ENCODE measurements at regions not wholly inside any gene's neighbourhood (a gene's known extent, or its start where the extent isn't known, plus 50 kb on each side); places are given as distances from the start of the nearest gene placed in this dataset.

GRCh38 chr1:60419023-60419422 lies 345.5 kb upstream of the C1orf87 start:
- H3K27me3 ChIP-seq (ENCODE audit: control insufficient read depth, low read length): no peaks in the 10 kb centered on the region
- H3K79me2 ChIP-seq (ENCODE audit: control insufficient read depth, low read length): no peaks in the 10 kb centered on the region
- no peaks in the 10 kb centered on the region for H3K4me1 ChIP-seq (ENCODE audit: control insufficient read depth, low read length)
- no peaks in the 10 kb centered on the region for H3K36me3 ChIP-seq (ENCODE audit: control insufficient read depth, low read length)
- H3K27ac ChIP-seq (ENCODE audit: low read depth, low read length): no peak overlapping the region
- H4K20me1 ChIP-seq (ENCODE audit: control insufficient read depth, insufficient read depth, low read depth, low read length): no peaks in the 10 kb centered on the region
- H3K9me2 ChIP-seq (replicated peaks; ENCODE audit: control insufficient read depth, low read length): no peaks in the 10 kb centered on the region
- H3F3A ChIP-seq (ENCODE audit: control insufficient read depth, insufficient read depth): no peaks in the 10 kb centered on the region
- TF ChIP-seq EZH2phosphoT487 (IDR thresholded peaks at IDR 0.05; ENCODE audit: borderline replicate concordance, low read length) (no peak), CTCF (IDR thresholded peaks at IDR 0.05; ENCODE audit: low read depth, low read length, poor library complexity, severe bottlenecking) (no peak)
- no peaks in the 10 kb centered on the region for H3K9me3 ChIP-seq (ENCODE audit: control insufficient read depth, insufficient read depth, low read length)
- H3K4me2 ChIP-seq (ENCODE audit: low read length): no peak overlapping the region
- no peak overlapping the region for H3K4me3 ChIP-seq (ENCODE audit: low read length)

GRCh38 chr1:60415696-60416095 lies 342.1 kb upstream of the C1orf87 start:
- TF ChIP-seq EZH2phosphoT487 (IDR thresholded peaks at IDR 0.05; ENCODE audit: borderline replicate concordance, low read length) (no peak), CTCF (IDR thresholded peaks at IDR 0.05; ENCODE audit: low read depth, low read length, poor library complexity, severe bottlenecking) (no peak)
- Histone ChIP-seq H3K4me2 (ENCODE audit: low read length) (no peak overlapping the region), H3K79me2 (ENCODE audit: control insufficient read depth, low read length) (no peaks in the 10 kb centered on the region), H3K9me2 (replicated peaks; ENCODE audit: control insufficient read depth, low read length) (no peaks in the 10 kb centered on the region; the same call in 1 of the 2 replicates), H3K27me3 (ENCODE audit: control insufficient read depth, low read length) (no peaks in the 10 kb centered on the region), H3K9me3 (ENCODE audit: control insufficient read depth, insufficient read depth, low read length) (no peaks in the 10 kb centered on the region), H3K4me1 (ENCODE audit: control insufficient read depth, low read length) (no peaks in the 10 kb centered on the region), H3F3A (ENCODE audit: control insufficient read depth, insufficient read depth) (no peaks in the 10 kb centered on the region), H4K20me1 (ENCODE audit: control insufficient read depth, insufficient read depth, low read depth, low read length) (no peaks in the 10 kb centered on the region), H3K27ac (ENCODE audit: low read depth, low read length) (no peak overlapping the region), H3K36me3 (ENCODE audit: control insufficient read depth, low read length) (no peaks in the 10 kb centered on the region), H3K4me3 (ENCODE audit: low read length) (no peak overlapping the region)

- Histone ChIP-seq H3K4me1 (ENCODE audit: control insufficient read depth, low read length) (no peaks in the 10 kb centered on the region), H3K9me2 (replicated peaks; ENCODE audit: control insufficient read depth, low read length) (no peaks in the 10 kb centered on the region; the same call in 1 of the 2 replicates), H3K27ac (ENCODE audit: low read depth, low read length) (no peak overlapping the region), H3K36me3 (ENCODE audit: control insufficient read depth, low read length) (no peaks in the 10 kb centered on the region), H3K4me3 (ENCODE audit: low read length) (no peak overlapping the region), H3K79me2 (ENCODE audit: control insufficient read depth, low read length) (no peaks in the 10 kb centered on the region), H3K9me3 (ENCODE audit: control insufficient read depth, insufficient read depth, low read length) (no peaks in the 10 kb centered on the region), H4K20me1 (ENCODE audit: control insufficient read depth, insufficient read depth, low read depth, low read length) (no peaks in the 10 kb centered on the region), H3F3A (ENCODE audit: control insufficient read depth, insufficient read depth) (no peaks in the 10 kb centered on the region), H3K27me3 (ENCODE audit: control insufficient read depth, low read length) (no peaks in the 10 kb centered on the region), H3K4me2 (ENCODE audit: low read length) (no peak overlapping the region)
- TF ChIP-seq EZH2phosphoT487 (IDR thresholded peaks at IDR 0.05; ENCODE audit: borderline replicate concordance, low read length): no peak
- TF ChIP-seq CTCF (IDR thresholded peaks at IDR 0.05; ENCODE audit: low read depth, low read length, poor library complexity, severe bottlenecking): no peak
Measured at GRCh38 chr1:60413091-60413490, 339.5 kb upstream of the C1orf87 start.

GRCh38 chr1:60411591-60411990 lies 338.0 kb upstream of the C1orf87 start:
- Histone ChIP-seq H3F3A (ENCODE audit: control insufficient read depth, insufficient read depth) (no peaks in the 10 kb centered on the region), H3K79me2 (ENCODE audit: control insufficient read depth, low read length) (no peaks in the 10 kb centered on the region), H3K4me3 (ENCODE audit: low read length) (no peak overlapping the region), H3K36me3 (ENCODE audit: control insufficient read depth, low read length) (no peaks in the 10 kb centered on the region), H3K9me2 (replicated peaks; ENCODE audit: control insufficient read depth, low read length) (no peaks in the 10 kb centered on the region; the same call in 1 of the 2 replicates), H3K27me3 (ENCODE audit: control insufficient read depth, low read length) (no peaks in the 10 kb centered on the region), H3K9me3 (ENCODE audit: control insufficient read depth, insufficient read depth, low read length) (no peaks in the 10 kb centered on the region), H4K20me1 (ENCODE audit: control insufficient read depth, insufficient read depth, low read depth, low read length) (no peaks in the 10 kb centered on the region), H3K4me1 (ENCODE audit: control insufficient read depth, low read length) (no peaks in the 10 kb centered on the region), H3K4me2 (ENCODE audit: low read length) (no peak overlapping the region), H3K27ac (ENCODE audit: low read depth, low read length) (no peak overlapping the region)
- TF ChIP-seq EZH2phosphoT487 (IDR thresholded peaks at IDR 0.05; ENCODE audit: borderline replicate concordance, low read length) (no peak), CTCF (IDR thresholded peaks at IDR 0.05; ENCODE audit: low read depth, low read length, poor library complexity, severe bottlenecking) (no peak)

All from DOHH2 (cell line).